A204.1 (cell line): ENCODE measurements at regions not wholly inside any gene's neighbourhood (a gene's known extent, or its start where the extent isn't known, plus 50 kb on each side); places are given as distances from the start of the nearest gene placed in this dataset.
A peak's percentile ranks its signal among the peaks of the same experiment; 100 is the strongest.
"Not testable (repeated sequence)": the region's sequence is repeated elsewhere in the genome, so short reads cannot be mapped to it uniquely, and the experiment has no call there.

ENCODE experiments used
- FAIRE-seq: peaks from 2 replicates; lab custom pipeline; 2012; peaks lifted over from hg19 to GRCh38; lab: Jason Lieb, UNC

- no peak for FAIRE-seq
Observed at GRCh38 chrX:118215346-118215745, 98.7 kb upstream of the KLHL13 start.

GRCh38 chrX:118216087-118216486 lies 99.5 kb upstream of the KLHL13 start:
- no peak for FAIRE-seq

- FAIRE-seq, result no peak
Observed at GRCh38 chrX:118216509-118216908, 99.9 kb upstream of the KLHL13 start.

- FAIRE-seq, result no peak
Observed at GRCh38 chrX:118218079-118218478, 101.5 kb upstream of the KLHL13 start.

- FAIRE-seq, result no peak
Observed at GRCh38 chrX:118218940-118219339, 102.3 kb upstream of the KLHL13 start.

GRCh38 chrX:118219866-118220265 lies 103.3 kb upstream of the KLHL13 start:
- no peak for FAIRE-seq

GRCh38 chrX:118220509-118220908 lies 103.9 kb upstream of the KLHL13 start:
- no peak for FAIRE-seq

GRCh38 chrX:118221270-118221669 lies 104.7 kb upstream of the KLHL13 start:
- FAIRE-seq, result no peak

GRCh38 chrX:118221733-118222132 lies 105.1 kb upstream of the KLHL13 start:
- FAIRE-seq, result no peak

- FAIRE-seq, result no peak
Observed at GRCh38 chrX:118222421-118222820, 105.8 kb upstream of the KLHL13 start.

- peak; percentile 93 for FAIRE-seq
Observed at GRCh38 chrX:118225711-118226428, 109.3 kb upstream of the KLHL13 start.

GRCh38 chrX:118228041-118228440 lies 111.4 kb upstream of the KLHL13 start:
- no peak for FAIRE-seq

GRCh38 chrX:118228456-118228855 lies 111.8 kb upstream of the KLHL13 start:
- FAIRE-seq, result no peak

GRCh38 chrX:118231464-118231863 lies 114.4 kb upstream of the WDR44 start:
- no peak for FAIRE-seq

GRCh38 chrX:118239178-118239870 lies 106.6 kb upstream of the WDR44 start:
- FAIRE-seq, result no peak

GRCh38 chrX:118239913-118240698 lies 105.8 kb upstream of the WDR44 start:
- no peak for FAIRE-seq

- not testable (repeated sequence) for FAIRE-seq
Observed at GRCh38 chrX:118246961-118247360, 98.9 kb upstream of the WDR44 start.

- FAIRE-seq, result no peak
Observed at GRCh38 chrX:118249146-118249545, 96.8 kb upstream of the WDR44 start.

- FAIRE-seq, result no peak
Observed at GRCh38 chrX:118250445-118250844, 95.5 kb upstream of the WDR44 start.

- FAIRE-seq, result no peak
Observed at GRCh38 chrX:118251271-118251670, 94.6 kb upstream of the WDR44 start.

GRCh38 chrX:118252967-118253366 lies 92.9 kb upstream of the WDR44 start:
- FAIRE-seq, result no peak

GRCh38 chrX:118254611-118255010 lies 91.3 kb upstream of the WDR44 start:
- FAIRE-seq, result peak; percentile 94

GRCh38 chrX:118255921-118256320 lies 90.0 kb upstream of the WDR44 start:
- no peak for FAIRE-seq
